DMS114 treated with DMSO at 0.1 percent for 48 hours (cell line): ENCODE measurements at regions not wholly inside any gene's neighbourhood (a gene's known extent, or its start where the extent isn't known, plus 50 kb on each side); places are given as distances from the start of the nearest gene placed in this dataset.

Source experiments
- DNase-seq: peaks from one replicate; lab custom pipeline; 2025; ENCODE audit not compliant: unreplicated experiment; lab: John Stamatoyannopoulos, UW

DNA sequence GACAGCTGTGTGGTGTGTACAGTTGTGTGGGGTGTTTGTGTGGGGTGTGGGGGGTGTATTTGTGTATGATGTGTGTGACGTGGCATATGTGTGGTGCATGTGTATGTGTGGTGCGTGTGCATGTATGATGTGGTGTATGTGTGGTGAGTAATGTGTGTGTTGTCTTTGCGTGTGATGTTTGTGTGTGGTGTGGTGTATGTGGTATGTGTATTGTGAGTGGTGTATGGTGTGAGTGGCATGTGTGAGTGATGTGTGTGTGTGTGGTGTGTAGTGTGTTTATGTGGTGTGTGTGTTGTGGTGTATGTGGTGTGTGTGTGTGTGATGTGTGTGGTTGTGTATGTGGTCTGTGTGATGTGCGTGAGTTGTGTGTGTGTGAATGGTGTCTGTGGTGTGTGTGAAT, 191.1 kb downstream of the MELK start:
- DNase-seq, result no peak

DNA sequence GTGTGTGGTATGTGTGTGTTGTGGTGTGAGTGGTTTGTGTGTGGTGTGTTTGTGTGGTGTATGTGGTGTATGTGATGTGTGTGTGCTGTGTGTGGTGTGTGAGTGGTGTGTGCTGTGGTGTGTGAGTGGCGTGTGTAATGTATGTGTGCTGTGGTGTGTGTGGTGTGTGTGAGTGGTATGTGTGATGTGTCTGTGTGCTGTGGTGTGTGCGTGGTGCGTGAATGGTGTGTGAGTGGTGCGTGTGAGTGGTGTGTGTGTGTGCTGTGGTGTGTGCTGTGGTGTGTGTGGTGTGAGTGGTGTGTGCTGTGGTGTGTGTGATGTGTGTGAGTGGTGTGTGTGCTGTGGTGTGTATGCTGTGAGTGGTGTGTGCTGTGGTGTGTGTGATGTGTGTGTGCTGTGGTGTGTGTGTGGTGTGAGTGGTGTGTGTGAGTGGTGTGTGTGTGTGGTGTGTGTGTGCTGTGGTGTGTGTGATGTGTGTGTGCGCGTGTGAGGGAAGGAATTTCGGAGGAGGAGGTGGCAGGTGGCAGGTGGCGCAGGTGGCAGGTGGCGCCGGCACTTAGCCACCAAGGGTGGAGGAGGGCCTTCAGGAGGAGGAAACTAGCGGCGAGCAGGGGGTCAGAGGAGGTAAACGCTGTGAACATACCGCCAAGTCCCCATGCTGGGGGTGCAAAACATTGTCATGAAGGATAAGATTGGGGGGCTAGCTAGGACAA, 191.8 kb downstream of the MELK start:
- DNase-seq, result no peak

DNA sequence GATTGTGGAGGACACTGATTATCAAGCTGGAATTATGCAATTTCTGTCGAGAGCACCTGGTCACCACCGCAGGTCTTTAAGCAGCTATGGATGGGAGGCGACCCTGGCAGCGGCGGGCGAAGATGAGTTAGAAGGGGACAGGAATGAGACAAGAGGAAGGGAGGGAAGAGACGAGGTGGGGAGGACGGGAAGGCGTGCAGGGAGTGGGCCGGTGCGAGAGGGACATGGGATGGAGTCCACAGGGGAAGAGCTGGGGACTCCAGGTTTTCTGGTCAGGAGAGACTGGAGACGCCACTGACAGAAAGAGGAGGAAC, 192.3 kb downstream of the MELK start:
- no peak for DNase-seq

DNA sequence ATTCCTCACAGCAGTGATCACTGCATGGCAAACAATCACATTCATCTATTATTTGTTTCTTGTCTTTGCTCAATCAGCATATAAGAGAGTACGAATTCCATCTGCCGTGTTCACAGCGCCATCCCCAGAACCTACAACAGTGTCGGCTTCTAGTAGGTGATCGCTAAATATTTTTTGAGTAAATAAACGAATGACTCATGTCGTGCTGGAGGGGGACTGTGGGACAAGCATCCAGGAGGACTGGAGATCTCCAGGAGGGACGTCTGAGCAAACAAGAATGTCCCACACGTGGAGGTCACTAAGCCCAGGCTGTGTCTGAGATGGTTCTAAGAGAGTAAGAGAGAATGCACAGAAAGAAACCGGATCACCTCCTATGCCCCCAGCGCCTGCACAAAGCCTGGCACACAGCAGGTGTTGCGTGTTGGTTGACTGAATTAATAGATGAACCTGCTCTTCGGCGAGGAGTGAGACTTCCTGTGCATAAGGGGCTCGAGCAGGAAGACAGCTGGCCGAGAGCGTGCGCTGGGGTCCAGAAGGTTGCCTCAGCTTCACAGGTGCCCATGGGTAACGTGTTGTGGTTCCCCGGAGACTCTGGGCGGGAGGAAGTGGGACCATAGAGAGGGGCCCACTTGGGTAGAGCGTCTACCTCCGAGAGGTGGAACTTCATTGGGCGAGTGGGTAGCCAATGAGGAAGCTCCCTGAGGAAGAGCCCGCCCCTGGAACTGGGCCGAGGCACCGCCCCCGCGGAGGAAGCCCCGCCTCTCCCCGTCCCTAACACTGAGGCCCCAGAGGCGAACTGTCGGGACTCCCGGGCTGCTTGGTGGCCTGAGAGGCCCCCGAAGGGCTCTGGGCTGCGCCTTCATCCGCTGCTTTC, 193.0 kb downstream of the MELK start:
- DNase-seq, result peak; percentile 35

DNA sequence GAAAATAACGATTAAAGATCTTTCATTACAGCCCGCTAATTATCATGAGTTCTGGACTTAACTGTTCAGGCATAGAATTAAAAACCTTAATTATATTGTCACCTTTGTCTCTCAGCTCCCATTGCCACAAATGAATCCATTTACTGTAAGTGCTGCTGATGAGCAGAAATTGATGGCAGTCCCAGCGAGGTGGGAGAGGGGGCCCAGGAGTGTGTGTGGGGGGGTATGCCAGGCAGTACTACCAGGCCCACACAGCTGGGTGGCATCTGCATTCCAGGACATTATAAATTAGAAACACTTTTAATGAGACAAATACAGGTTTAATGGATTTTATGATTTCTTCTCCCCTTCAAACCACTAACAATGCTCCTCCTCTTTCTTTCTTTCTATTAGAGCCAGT, 196.0 kb downstream of the MELK start:
- DNase-seq, result no peak

- DNase-seq, result no peak
These were observed 197.3 kb downstream of the MELK start for GRCh38 chr9:36770025-36770424.

DNA sequence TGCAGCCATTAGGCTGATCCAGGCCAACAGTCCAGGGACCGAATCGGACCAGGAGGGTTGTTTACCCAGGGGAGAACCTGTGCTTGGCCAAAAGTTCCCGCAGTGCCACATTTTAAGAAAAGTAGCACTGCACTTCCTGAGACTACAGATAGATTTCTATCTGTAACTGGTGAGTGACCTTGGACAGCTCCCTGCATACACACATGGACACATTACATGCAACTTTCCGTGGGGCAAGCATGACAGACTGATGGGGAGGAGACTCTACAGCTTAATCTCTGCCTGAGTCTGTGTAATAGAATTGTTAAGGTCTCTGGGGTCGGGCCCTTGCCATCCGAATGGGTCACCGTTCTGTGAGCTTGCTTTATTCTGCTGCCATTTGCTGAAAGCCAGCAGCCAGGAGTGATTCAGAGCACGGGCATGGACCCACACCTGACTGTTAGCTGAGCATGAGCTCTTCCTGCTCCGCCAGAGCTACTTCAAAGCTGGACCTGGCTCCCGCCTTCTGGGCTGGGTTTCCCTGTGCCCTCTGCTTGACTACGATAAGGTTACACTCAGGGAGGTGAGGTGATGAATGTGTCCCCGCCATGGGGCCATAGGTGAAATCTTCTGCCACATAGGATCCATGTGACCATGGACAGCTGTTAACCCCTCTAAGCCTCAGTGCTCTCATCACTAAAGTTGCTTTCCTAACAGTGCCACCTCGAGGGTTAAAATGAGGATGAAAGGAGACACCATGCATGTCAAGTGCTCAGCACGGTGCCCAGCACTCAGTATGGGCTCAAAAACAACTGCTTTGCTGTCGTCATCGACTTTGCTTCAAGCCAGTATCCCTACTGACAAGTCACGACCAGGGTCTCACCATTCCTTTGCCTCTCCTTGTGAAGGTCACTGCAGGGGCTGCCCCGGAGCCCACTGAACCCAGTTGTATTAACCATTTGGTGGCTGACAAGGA, 200.0 kb downstream of the MELK start:
- DNase-seq, result no peak

DNA sequence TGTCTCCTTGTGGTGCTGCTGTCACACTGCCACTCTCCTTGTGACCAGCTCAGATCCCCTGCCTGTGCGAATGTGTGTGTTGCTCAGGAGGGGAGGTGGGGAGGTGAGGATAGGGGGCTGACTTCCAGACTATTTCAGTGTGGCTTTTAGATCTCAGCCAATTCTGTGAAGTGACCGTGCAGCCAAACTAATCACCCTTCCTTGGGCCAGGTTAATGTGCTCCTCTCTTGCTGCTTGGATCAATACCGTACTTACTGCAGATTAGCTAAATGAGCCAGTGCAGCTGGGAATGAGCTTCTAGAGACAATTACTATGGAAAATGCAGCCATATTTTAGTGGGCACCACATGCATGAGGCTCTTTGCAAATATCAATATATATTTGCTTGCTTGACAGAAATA, 206.0 kb downstream of the MELK start:
- no peak for DNase-seq

- no peak for DNase-seq
These were observed 206.9 kb downstream of the MELK start for GRCh38 chr9:36779582-36779981.

- DNase-seq, result no peak
These were observed 207.5 kb downstream of the MELK start for GRCh38 chr9:36780186-36780585.

GRCh38 chr9:36781533-36781932, 208.8 kb downstream of the MELK start:
- no peak for DNase-seq
